GM19238 (cell line): ENCODE measurements at regions not wholly inside any gene's neighbourhood (a gene's known extent, or its start where the extent isn't known, plus 50 kb on each side); places are given as distances from the start of the nearest gene placed in this dataset.

ENCODE experiments used
- DNase-seq: peaks from one replicate; pipeline ENCODE4 v3.0.0; 2011; ENCODE audit warnings: low spot score; ENCODE audit not compliant: insufficient read length

GRCh38 chr13:39233519-39233918 is 195.3 kb downstream of the NHLRC3 start:
- no peak for DNase-seq

GRCh38 chr13:39244561-39245230 is 206.4 kb downstream of the NHLRC3 start:
- no peak for DNase-seq

- no peak for DNase-seq
Measured at GRCh38 chr13:39245688-39246087, 207.4 kb downstream of the NHLRC3 start.

GRCh38 chr13:39249982-39250381 is 211.7 kb downstream of the NHLRC3 start:
- no peak for DNase-seq

GRCh38 chr13:39250440-39250839 is 212.2 kb downstream of the NHLRC3 start:
- DNase-seq = no peak

- DNase-seq = no peak
Measured at GRCh38 chr13:39251340-39251739, 213.1 kb downstream of the NHLRC3 start.

- no peak for DNase-seq
Measured at GRCh38 chr13:39253774-39254173, 215.5 kb downstream of the NHLRC3 start.

GRCh38 chr13:39254601-39255000 is 216.3 kb downstream of the NHLRC3 start:
- no peak for DNase-seq

GRCh38 chr13:39257642-39258041 is 219.4 kb downstream of the NHLRC3 start:
- no peak for DNase-seq

GRCh38 chr13:39259371-39260140 is 221.3 kb downstream of the NHLRC3 start:
- DNase-seq = no peak

GRCh38 chr13:39263033-39263432 is 224.8 kb downstream of the NHLRC3 start:
- no peak for DNase-seq

- DNase-seq = no peak
Measured at GRCh38 chr13:39263531-39263930, 225.3 kb downstream of the NHLRC3 start.

GRCh38 chr13:39266426-39266825 is 228.2 kb downstream of the NHLRC3 start:
- DNase-seq = no peak

- DNase-seq = no peak
Measured at GRCh38 chr13:39268398-39268797, 230.1 kb downstream of the NHLRC3 start.

- no peak for DNase-seq
Measured at GRCh38 chr13:39269004-39269403, 230.7 kb downstream of the NHLRC3 start.

- no peak for DNase-seq
Measured at GRCh38 chr13:39269411-39269810, 231.2 kb downstream of the NHLRC3 start.

GRCh38 chr13:39272994-39273393 is 234.7 kb downstream of the NHLRC3 start:
- DNase-seq = no peak

- no peak for DNase-seq
Measured at GRCh38 chr13:39273953-39274738, 235.9 kb downstream of the NHLRC3 start.

GRCh38 chr13:39274739-39275325 is 236.6 kb downstream of the NHLRC3 start:
- no peak for DNase-seq

- no peak for DNase-seq
Measured at GRCh38 chr13:39279077-39279476, 240.8 kb downstream of the NHLRC3 start.

GRCh38 chr13:39281539-39282150 is 243.4 kb downstream of the NHLRC3 start:
- DNase-seq = no peak
